ENCODE measurements at regions not wholly inside any gene's neighbourhood (a gene's known extent, or its start where the extent isn't known, plus 50 kb on each side); places are given as distances from the start of the nearest gene placed in this dataset.
"Not testable (repeated sequence)": the region's sequence is repeated elsewhere in the genome, so short reads cannot be mapped to it uniquely, and the experiment has no call there.

- no peak for DNase-seq (ENCODE audit: low read depth in 2 of 2)
These were observed 245.8 kb downstream of the SOX9 start for GRCh38 chr17:72366626-72367025.

GRCh38 chr17:72368191-72368590, 247.4 kb downstream of the SOX9 start:
- no peak for DNase-seq (ENCODE audit: low read depth in 2 of 2)

GRCh38 chr17:72369366-72369765, 248.5 kb downstream of the SOX9 start:
- no peak for DNase-seq (ENCODE audit: low read depth in 2 of 2)

GRCh38 chr17:72370819-72371218, 250.0 kb downstream of the SOX9 start:
- no peak for DNase-seq (ENCODE audit: low read depth in 2 of 2)

GRCh38 chr17:72372185-72372584, 251.4 kb downstream of the SOX9 start:
- DNase-seq (ENCODE audit: low read depth in 2 of 2): no peak

- no peak for DNase-seq (ENCODE audit: low read depth in 2 of 2)
These were observed 253.3 kb downstream of the SOX9 start for GRCh38 chr17:72373910-72374741.

- no peak for DNase-seq (ENCODE audit: low read depth in 2 of 2)
These were observed 255.9 kb downstream of the SOX9 start for GRCh38 chr17:72376526-72377345.

- DNase-seq (ENCODE audit: low read depth in 2 of 2): no peak
These were observed 257.9 kb downstream of the SOX9 start for GRCh38 chr17:72378414-72379390.

GRCh38 chr17:72379516-72379915, 258.7 kb downstream of the SOX9 start:
- no peak for DNase-seq (ENCODE audit: low read depth in 2 of 2)

GRCh38 chr17:72380120-72380519, 259.3 kb downstream of the SOX9 start:
- no peak for DNase-seq (ENCODE audit: low read depth in 2 of 2)

- no peak for DNase-seq (ENCODE audit: low read depth in 2 of 2)
These were observed 259.9 kb downstream of the SOX9 start for GRCh38 chr17:72380737-72381136.

GRCh38 chr17:72381597-72382397, 261.0 kb downstream of the SOX9 start:
- DNase-seq (ENCODE audit: low read depth in 2 of 2): no peak

- no peak for DNase-seq (ENCODE audit: low read depth in 2 of 2)
These were observed 262.3 kb downstream of the SOX9 start for GRCh38 chr17:72382971-72383722.

GRCh38 chr17:72385475-72385874, 264.7 kb downstream of the SOX9 start:
- no peak for DNase-seq (ENCODE audit: low read depth in 2 of 2)

- DNase-seq (ENCODE audit: low read depth in 2 of 2): not testable (repeated sequence)
These were observed 265.4 kb downstream of the SOX9 start for GRCh38 chr17:72386173-72386572.

- DNase-seq (ENCODE audit: low read depth in 2 of 2): no peak
These were observed 265.9 kb downstream of the SOX9 start for GRCh38 chr17:72386619-72387237.

GRCh38 chr17:72387487-72387886, 266.7 kb downstream of the SOX9 start:
- no peak for DNase-seq (ENCODE audit: low read depth in 2 of 2)

GRCh38 chr17:72387969-72388368, 267.1 kb downstream of the SOX9 start:
- no peak for DNase-seq (ENCODE audit: low read depth in 2 of 2)

GRCh38 chr17:72388765-72389473, 268.1 kb downstream of the SOX9 start:
- DNase-seq (ENCODE audit: low read depth in 2 of 2): no peak

Measured in stimulated activated CD8-positive, alpha-beta memory T cell treated with anti-CD3 and anti-CD28 coated beads, Interleukin-2, amount 100 ng/mL, for 48 hours (primary cell).